Left kidney (tissue), 1 donor: ENCODE measurements at regions not wholly inside any gene's neighbourhood (a gene's known extent, or its start where the extent isn't known, plus 50 kb on each side); places are given as distances from the start of the nearest gene placed in this dataset.
"Not testable (repeated sequence)": the region's sequence is repeated elsewhere in the genome, so short reads cannot be mapped to it uniquely, and the experiment has no call there.

Experiments
- DNase-seq: peaks from one replicate; pipeline ENCODE4 v3.0.0-alpha.2; 2013

GRCh38 chr20:41784209-41784958, 166.2 kb upstream of the CHD6 start:
- DNase-seq: no peak

GRCh38 chr20:41783423-41784208, 165.4 kb upstream of the CHD6 start:
- DNase-seq: no peak

GRCh38 chr20:41782730-41783406, 164.7 kb upstream of the CHD6 start:
- no peak for DNase-seq

GRCh38 chr20:41782255-41782654, 164.1 kb upstream of the CHD6 start:
- DNase-seq: no peak

GRCh38 chr20:41776421-41776820, 158.2 kb upstream of the CHD6 start:
- DNase-seq: no peak

GRCh38 chr20:41774291-41774690, 156.1 kb upstream of the CHD6 start:
- no peak for DNase-seq

- DNase-seq: no peak
Observed at GRCh38 chr20:41770965-41771364, 152.8 kb upstream of the CHD6 start.

- DNase-seq: no peak
Observed at GRCh38 chr20:41770427-41770826, 152.2 kb upstream of the CHD6 start.

GRCh38 chr20:41769592-41770018, 151.4 kb upstream of the CHD6 start:
- no peak for DNase-seq

- DNase-seq: no peak
Observed at GRCh38 chr20:41750137-41750536, 132.0 kb upstream of the CHD6 start.

- DNase-seq: no peak
Observed at GRCh38 chr20:41748756-41749582, 130.8 kb upstream of the CHD6 start.

GRCh38 chr20:41748051-41748450, 129.9 kb upstream of the CHD6 start:
- DNase-seq: no peak

GRCh38 chr20:41747226-41747625, 129.0 kb upstream of the CHD6 start:
- no peak for DNase-seq

GRCh38 chr20:41746635-41747034, 128.5 kb upstream of the CHD6 start:
- DNase-seq: no peak

GRCh38 chr20:41738604-41739206, 120.5 kb upstream of the CHD6 start:
- peak; percentile 46 for DNase-seq

GRCh38 chr20:41735949-41736348, 117.8 kb upstream of the CHD6 start:
- no peak for DNase-seq

- peak; percentile 26 for DNase-seq
Observed at GRCh38 chr20:41734506-41734945, 116.3 kb upstream of the CHD6 start.

- DNase-seq: no peak
Observed at GRCh38 chr20:41733151-41733550, 115.0 kb upstream of the CHD6 start.

- not testable (repeated sequence) for DNase-seq
Observed at GRCh38 chr20:41731198-41731597, 113.0 kb upstream of the CHD6 start.

GRCh38 chr20:41727681-41728080, 109.5 kb upstream of the CHD6 start:
- not testable (repeated sequence) for DNase-seq

- DNase-seq: no peak
Observed at GRCh38 chr20:41726727-41727126, 108.5 kb upstream of the CHD6 start.

GRCh38 chr20:41719151-41719550, 101.0 kb upstream of the CHD6 start:
- DNase-seq: no peak
